GM20000 (cell line): ENCODE measurements at regions not wholly inside any gene's neighbourhood (a gene's known extent, or its start where the extent isn't known, plus 50 kb on each side); places are given as distances from the start of the nearest gene placed in this dataset.

ENCODE experiments used
- DNase-seq: peaks from one replicate; pipeline ENCODE4 v3.0.0; 2012; ENCODE audit warnings: low spot score
- TF ChIP-seq, protein P1 (sequence below): IDR thresholded peaks from 2 replicates; pipeline ENCODE4 v1.5.1; 2012; ENCODE audit warnings: mild to moderate bottlenecking, control low read depth; ENCODE audit errors: extremely low read depth, missing control alignments

DNA sequence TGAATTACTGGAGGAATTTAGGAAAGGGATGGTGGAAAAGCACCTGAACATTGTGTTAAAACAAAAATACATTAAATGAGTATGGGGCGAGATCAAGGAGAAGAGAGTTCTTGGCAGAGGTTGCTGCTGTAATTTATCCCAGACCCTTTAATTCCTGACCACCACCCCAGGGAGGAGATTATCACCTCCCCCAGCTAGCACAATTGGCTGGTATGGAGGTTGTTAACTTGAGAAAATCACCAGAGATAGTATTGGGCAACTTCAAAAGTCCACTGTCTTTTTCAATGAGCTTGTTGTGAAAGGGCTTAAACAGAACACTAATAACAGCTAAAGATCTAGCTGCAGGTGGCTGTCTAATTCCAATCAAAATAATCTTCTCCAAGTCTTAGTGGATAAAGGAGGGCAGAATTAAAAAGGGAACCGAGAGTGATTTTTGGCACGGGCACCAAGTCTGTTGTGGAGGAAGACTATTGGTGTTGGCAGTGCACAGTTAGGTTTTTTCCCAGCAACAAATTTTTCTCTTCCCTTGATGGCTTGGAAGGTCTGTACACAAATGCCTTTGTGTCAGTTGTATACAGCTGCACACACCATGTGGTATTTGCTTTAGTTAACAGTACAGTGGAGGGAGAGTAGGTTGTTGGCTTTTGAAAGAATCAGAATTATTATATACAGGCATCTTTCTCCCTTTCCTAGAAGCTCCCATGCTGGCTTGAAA, 289.5 kb downstream of the SLC4A3 start:
- no peak for DNase-seq
- TF ChIP-seq, protein P1, sequence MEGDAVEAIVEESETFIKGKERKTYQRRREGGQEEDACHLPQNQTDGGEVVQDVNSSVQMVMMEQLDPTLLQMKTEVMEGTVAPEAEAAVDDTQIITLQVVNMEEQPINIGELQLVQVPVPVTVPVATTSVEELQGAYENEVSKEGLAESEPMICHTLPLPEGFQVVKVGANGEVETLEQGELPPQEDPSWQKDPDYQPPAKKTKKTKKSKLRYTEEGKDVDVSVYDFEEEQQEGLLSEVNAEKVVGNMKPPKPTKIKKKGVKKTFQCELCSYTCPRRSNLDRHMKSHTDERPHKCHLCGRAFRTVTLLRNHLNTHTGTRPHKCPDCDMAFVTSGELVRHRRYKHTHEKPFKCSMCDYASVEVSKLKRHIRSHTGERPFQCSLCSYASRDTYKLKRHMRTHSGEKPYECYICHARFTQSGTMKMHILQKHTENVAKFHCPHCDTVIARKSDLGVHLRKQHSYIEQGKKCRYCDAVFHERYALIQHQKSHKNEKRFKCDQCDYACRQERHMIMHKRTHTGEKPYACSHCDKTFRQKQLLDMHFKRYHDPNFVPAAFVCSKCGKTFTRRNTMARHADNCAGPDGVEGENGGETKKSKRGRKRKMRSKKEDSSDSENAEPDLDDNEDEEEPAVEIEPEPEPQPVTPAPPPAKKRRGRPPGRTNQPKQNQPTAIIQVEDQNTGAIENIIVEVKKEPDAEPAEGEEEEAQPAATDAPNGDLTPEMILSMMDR, result no peak

GRCh38 chr2:219918254-219918653, 290.8 kb downstream of the SLC4A3 start:
- TF ChIP-seq, protein P1, result no peak
- DNase-seq, result no peak

DNA sequence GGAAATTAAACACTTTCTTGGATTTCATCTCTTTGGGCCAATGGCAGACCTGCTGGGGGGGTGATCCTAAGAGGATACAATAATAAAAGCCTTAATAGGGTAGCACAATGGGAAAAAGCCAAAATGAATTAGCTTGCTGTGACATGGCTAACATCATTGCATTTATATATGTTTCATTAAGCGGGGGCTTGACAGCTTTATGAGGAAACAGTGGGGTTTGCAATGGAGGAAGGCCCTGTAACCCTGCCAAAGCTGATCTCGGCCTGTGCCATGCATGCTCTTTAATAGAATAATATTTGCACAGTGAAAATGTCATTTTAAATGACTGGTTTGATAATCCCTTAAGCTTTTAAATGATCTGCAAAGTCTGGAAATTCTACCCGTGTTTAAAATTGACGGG, 291.5 kb downstream of the SLC4A3 start:
- DNase-seq, result no peak
- TF ChIP-seq, protein P1, result no peak

GRCh38 chr2:219919506-219919905, 292.1 kb downstream of the SLC4A3 start:
- TF ChIP-seq, protein P1, result no peak
- no peak for DNase-seq

DNA sequence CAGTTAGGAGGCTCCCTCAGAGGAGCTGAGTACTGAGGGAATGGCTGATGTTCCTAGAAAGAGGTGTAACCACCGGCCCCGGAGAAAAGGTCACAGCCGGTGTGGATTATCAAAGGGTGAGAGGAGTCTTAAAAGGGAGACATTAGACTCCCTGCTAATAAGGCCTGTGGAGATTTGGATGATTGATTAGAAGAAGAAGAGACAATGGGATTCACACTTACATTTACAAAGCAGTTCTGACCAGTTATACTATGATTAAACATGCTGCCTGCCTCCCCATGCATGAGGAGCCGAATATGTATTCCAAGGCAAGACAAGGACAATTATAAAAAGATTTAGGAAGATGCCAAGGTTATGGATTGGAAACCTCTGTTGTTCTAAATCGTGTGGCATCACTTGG, 302.4 kb downstream of the SLC4A3 start:
- TF ChIP-seq, protein P1, result no peak
- no peak for DNase-seq

DNA sequence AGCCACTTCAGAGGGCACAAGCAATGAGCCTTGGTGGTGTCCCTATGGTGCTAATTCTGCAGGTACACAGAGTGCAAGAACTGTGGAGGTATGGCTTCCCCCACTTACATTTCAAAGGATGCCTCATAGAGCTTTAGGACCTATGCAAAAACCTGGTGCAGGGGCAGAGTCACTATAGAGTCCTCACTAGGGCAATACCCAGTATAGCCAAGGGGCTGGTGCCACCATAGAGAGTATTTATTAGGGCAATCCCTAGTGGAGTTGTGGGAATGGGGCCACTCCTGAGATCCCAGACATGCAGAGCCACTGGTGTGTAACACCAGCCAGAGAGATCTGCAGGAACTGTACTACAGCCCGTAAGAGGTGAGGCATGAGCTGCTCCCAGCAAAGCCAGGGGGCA, 312.2 kb downstream of the SLC4A3 start:
- TF ChIP-seq, protein P1, result no peak
- no peak for DNase-seq

DNA sequence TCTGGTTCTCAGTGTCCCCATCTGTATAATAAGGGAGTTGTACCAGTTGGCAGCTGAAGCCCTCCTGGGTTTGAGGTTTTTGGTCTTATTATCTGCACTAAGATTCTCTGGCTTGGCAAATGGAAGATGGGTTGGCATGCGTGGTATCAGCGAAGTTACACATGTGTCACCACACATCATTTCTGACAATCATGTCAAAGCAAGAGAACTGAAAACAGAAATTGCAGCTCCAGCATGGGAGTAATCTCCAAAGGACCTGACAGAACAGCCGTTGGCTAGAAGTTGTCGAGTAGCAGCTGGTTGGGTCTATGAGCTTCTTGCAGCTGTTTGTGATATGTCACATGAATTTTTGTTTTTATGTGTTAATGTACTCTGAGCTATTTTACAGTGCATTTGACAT, 317.4 kb downstream of the SLC4A3 start:
- DNase-seq, result no peak
- TF ChIP-seq, protein P1, result no peak
